RPMI7951 (cell line): ENCODE measurements at regions not wholly inside any gene's neighbourhood (a gene's known extent, or its start where the extent isn't known, plus 50 kb on each side); places are given as distances from the start of the nearest gene placed in this dataset.
"Not testable (repeated sequence)": the region's sequence is repeated elsewhere in the genome, so short reads cannot be mapped to it uniquely, and the experiment has no call there.

Experiments
- DNase-seq: peaks from one replicate; pipeline ENCODE4 v3.0.0-alpha.2; 2012; ENCODE audit warnings: low read depth

DNA sequence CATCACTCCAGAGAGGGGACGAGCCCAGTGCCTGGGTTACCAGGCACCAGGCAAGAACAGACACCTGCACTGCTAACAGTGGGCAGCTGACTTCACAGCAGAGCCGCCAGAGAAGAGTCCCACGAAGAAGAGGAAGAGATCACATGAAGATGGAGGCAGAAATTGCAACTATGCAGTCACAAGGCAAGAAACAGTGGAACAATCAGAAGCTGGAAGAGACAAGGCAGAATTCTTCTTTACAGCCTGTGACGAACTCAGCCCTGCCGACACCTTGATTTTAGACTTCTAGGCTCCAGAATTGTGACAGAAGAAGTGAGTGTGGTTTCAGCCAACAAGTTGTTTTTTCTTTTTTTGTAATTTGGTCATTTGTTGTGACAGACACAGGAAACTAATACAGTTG lies 59.2 kb downstream of the IL12A start:
- no peak for DNase-seq

DNA sequence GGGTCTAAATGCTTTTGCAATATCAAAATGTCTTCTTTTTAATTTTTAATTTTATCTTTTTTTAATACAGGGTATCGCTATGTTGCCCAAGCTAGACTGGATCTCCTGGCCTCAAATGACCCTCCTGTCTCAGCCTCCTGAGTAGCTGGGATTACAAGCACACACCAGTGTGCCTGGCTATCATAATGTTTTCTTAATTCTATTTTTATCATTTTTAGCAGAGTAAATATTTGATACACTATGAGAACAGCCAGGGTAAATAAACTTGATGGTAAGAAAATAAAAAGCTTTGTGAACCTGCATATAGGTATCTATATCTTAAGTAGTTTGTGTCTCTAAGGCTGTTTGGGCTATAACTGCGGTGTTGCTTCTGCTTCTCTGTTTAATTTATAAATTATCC lies 60.4 kb downstream of the IL12A start:
- DNase-seq, result no peak

DNA sequence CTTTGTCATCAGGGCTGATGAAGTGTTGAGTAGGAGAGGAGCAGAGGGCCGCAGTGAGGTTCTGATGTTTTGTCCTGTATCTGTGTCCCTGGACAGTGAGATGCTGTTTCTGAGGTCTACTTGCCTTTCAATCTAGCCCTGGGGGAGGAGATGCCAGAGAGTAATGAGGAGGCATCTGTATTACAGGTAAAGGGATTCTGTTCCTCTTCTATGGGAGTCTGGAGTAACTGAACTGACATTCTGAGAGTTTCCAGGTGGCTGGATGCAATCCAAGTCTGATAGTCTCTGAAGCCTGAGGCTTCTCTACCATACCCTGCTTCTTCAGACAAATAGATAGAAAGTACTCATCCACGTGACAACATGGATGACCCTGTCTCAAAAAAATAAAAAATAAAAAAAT lies 60.9 kb downstream of the IL12A start:
- DNase-seq, result no peak

DNA sequence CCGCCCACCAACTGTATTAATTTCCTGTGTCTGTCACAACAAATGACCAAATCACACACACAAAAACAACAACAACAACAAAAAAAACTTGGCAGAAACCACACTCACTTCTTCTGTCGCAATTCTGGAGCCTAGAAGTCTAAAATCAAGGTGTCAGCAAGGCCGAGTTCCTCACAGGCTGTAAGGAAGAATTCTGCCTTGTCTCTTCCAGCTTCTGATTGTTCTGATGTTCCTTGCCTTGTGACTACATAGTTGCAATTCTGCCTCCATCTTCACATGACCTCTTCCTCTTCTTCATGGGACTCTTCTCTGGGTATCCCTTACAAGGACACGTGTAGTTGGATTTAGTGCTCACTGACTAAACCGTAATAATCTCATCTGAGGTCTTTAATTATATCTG lies 61.4 kb downstream of the IL12A start:
- DNase-seq, result no peak

DNA sequence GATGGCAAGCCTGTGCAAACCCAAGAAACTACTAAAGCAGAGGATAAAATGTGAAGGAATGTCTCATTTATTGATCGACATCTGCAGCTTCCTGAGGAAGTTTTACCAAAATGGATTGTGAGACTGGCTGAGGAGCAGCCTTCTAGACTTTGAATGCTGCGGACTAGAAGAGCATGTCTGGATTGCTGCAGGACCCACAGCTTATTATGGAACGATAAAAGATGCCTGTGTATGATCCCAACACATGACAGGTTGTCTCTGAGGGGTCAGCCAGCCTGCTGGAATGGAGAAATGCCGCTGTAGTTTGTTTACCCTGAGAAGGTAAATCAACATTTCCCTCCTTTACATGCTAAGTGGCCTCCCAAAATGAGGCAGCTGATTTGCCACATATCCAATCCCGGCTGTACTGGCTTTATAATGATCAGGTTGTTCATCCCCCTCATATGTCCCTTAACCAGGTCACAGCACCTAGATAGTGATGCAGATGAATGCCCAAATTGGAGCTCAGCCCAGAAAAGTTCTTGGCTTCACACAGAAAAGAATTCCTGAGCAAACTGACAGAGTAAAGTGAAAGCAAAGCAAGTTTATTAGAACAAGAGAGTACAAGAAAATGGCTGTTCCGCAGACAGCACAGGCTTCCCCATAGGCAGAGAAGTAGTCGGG lies 63.9 kb downstream of the IL12A start:
- peak; percentile 38 for DNase-seq

DNA sequence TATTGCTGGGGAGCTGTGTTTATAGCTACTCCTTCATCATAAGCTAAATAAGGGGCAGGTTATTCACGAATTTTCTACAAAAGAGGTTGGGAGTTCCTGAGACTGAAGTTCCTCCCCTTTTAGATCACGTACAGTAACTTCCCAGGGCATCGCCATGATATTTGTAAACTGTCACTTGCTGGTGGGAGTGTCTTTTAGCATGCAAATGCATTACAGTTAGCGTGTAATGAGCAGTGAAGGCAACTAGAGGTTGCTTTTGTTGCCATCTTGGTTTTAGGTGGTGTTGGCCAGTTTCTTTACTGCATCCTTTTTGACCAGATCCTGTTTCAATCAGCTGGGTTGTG lies 64.4 kb downstream of the IL12A start:
- peak; percentile 19 for DNase-seq

DNA sequence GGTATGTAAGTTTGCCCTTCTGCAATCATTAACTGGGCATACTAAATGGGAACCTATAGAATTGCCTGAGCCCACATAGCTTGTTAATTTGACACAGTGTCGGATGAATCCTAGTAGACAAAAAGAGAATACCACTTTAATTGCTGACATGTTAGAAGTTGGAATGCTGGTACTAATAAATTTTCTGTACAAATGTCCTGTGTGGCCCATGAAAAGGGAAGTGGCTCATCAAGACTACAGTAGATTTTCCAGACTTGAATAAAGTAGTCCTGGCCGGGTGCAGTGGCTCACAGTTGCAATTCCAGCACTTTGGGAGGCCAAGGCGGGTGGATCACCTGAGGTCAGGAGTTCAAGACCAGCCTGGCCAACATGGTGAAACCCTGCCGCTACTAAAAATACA lies 66.2 kb downstream of the IL12A start:
- DNase-seq, result not testable (repeated sequence)

DNA sequence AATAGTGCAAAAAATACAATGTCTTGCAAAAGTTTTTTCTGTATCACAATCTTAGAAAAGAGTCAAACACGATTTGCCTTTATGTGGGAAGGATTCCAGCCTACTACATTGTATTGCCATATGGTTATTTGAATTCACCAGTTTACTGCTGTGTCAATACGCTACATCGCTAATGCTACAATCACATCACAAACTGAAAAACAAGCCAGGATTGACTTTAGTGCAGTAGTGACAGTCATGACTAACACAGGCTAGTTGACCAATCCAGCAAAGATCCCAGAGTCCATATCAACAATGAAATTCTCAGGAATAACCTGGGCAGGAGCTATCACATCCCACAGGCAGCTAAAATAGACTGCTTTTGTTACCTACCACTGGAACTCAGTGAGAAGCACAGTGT lies 67.0 kb downstream of the IL12A start:
- no peak for DNase-seq

DNA sequence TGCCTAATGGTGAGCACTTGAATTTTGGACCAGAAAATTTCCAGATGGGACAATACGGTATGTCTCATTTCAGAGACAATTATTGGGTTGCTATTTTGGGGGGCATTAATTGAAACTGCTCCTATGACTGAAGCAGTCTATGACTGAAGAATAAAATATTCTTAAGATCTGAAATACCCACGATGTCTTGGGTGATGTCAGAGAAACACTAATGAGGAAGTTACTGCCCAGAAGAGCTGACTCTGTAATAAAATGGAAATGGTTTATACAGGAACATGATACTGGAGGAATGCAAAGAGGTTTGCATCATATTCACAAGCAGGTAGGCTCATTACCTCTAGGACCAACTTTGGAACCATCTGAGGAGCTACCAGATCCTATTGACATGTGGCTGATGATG lies 68.7 kb downstream of the IL12A start:
- DNase-seq, result no peak

DNA sequence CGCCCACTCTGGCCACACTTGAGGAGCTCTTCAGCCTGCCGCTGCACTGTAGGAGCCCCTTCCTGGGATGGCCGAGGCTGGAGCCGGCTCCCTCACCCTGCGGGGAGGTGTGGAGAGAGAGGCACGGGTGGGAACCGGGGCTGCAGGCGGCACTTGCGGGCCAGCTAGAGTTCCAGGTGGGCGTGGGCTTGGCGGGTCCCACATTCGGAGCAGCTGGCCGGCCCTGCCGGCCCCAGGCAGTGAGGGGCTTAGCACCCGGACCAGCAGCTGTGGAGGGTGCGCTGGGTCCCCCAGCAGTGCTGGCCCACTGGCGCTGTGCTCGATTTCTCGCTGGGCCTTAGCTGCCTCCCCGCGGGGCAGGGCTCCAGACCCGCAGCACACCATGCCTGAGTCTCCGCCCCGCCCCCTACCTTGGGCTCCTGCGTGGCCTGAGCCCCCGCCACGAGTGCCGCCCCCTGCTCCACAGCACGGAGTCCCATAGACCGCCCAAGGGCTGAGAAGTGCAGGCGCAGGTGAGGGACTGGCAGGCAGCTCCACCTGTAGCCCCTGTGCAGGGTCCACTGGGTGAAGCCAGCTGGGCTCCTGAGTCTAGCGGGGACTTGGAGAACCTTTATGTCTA lies 71.9 kb downstream of the IL12A start:
- no peak for DNase-seq

DNA sequence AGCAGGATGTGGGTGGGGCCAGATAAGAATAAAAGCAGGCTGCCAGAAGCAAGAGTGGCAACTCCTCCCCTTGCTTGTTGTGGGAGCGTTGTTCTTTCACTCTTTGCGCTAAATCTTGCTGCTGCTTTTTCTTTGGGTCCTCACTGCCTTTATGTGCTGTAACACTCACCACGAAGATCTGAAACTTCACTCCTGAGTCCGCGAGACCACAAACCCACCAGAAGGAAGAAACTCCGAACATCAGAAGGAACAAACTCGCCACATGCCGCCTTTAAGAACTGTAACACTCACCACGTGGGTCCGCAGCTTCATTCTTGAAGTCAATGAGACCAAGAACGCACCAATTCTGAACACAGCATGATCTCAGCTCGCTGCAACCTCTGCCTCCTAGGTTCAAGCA lies 72.9 kb downstream of the IL12A start:
- DNase-seq, result no peak

DNA sequence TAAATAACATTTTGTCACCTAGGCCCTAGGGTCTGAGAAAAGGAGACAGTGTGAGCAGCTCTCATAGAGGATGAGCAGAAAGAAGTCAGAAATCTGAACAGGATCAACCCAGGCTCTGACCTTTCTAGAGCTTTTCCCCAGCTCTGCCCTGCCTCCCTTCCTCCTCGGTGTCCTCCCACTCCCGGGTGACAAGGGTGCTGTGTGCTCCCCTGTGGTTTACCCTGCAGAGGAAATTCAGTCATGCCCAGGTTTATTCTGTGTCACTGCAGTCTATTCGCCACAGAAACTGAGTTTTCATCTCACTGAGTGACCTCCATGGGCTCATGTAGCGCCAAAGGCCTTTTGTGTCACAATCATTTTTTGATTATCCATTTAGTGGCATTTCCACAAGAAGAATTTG lies 76.6 kb downstream of the IL12A start:
- no peak for DNase-seq

DNA sequence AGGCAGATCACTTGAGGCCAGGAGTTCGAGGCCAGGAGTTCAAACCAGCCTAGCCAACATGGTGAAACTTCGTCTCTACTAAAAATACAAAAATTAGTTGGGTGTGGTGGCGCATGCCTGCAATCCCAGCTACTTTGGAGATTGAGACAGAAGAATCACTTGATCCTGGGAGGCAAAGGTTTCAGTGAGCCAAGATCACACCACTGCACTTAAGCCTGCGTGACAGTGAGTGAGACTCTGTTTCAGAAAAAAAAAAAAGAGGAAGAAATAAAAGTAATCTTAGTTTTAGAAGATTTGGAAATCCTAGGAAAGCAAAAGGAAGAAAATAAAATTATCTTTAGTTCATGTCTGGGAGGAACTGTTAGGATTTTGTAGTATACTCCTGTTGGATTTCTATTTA lies 77.2 kb downstream of the IL12A start:
- no peak for DNase-seq

DNA sequence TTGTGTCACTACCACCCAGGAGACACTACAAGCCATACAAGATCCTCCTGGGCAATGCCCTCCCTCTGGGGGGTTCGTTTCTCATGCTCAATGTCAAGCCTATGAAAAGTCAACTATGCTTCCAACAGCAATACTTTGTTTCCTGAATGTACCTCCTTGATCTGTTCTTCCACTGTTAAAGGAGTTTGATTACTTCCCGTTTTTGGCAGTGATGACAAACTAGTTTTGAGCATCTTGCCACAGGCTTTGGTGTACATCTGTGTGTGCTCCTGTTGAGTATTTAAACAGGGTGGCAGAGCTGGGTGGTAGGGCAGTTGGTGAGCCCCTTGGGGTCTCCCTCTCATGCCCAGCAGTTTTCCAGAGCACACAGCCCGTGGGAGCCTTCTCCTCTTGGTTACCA lies 81.4 kb downstream of the IL12A start:
- DNase-seq, result no peak

DNA sequence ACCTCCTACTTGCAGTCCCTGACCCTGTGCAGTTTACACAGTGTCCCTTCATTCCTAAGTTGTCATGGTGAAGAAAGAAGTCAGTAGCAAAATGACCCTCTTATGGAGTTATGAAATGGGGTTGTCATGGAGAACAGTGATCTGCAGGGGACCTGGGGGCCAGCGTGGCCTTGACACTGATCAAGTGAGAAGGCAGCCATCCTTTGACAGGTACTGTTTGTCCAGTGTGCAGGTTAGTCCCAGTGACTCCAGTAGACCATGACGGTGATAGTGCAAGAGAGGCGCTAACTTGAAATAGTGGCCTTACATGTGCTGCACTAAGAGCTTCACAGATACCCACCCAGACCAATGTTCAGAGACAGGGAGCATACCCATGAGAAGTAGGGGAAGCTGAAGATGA lies 87.9 kb downstream of the IL12A start:
- DNase-seq, result no peak

DNA sequence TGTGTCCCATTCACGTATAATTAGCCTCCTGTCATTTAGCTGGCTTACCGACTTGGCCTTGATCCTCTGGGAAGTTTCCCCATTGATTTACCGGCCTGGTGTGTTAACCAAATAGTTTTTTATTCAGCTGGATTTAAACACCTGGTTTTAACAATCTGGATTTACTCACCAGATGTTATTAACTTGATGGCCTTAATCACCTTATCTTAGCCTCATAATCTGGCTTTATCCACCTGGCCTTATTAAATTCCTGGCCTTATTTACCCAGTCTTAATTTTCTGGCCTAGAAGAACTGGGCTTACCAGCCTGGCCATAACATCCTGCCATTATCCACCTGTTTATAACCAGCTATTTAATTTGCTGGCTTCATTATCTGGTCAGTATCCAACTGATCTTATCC lies 89.9 kb downstream of the IL12A start:
- DNase-seq, result no peak

DNA sequence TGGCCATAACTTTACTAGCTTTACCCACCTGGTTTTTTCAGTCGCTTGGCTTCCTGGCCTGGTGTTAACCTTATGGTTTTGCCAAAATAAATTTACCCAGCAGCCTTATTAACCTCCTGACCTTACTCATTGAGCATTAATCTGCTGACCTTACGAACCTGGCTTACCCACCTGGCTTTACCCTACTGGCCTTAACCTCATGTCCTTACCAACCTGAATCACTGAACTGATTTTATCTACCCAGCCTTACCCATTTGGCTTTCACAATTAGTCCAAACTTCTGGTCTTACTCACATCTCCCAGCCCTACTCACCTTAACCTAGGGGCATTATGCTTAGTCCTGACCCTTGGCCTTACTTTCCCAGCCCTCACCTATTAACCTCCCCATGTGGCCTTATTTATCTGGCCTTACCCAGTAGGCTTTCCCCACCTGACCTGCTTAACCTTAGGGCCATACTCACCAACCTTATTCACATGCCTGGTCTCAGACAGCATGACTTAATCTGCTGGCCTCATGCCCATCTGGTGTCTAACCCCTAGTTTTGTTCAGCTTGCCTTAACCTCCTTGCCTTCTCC lies 93.4 kb downstream of the IL12A start:
- no peak for DNase-seq

DNA sequence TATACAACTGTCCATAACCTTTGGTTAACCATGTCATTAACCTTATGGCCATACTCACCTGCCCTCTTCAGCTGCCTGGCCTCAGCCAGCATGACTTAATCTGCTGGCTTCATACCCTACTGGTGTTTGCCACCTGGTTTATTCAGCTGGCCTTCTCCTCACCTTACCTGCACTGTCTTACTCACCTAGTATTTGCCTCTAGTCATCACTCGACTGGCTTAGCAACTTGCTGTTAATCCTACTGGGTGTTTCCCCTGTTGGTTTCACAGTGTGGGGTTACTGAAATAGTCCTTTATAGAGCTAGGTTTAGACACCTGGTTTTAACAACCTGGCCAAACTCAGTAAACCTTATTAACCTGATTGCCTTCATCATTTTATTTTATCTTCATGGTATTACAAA lies 96.4 kb downstream of the IL12A start:
- no peak for DNase-seq

DNA sequence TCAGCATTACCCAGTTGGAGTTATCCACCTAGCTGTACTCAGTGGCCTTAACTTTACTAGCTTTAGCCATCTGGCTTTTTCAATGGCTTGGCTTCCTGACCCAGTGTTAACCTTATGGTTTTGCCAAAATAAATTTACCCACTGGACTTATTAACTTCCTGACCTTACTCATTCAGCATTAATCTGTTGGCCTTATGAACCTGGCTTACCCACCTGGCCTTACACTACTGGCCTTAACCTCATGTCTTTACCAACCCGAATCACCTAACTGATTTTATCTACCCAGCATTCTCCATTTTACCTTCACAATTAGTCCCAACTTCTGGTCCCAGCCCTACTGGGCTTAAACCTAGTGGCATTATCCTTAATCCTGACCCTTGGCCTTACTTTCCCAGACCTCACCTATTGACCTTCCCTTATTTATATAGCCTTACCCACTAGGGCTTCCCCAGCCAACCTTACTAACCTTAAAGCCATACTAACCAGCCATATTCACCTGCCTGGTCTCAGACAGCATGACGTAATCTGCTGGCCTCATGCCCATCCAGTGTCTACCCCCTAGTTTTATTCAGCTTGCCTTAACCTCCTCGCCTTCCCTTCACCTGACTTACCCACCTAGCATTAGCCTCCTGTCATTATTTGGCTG lies 100.0 kb downstream of the IL12A start:
- DNase-seq, result no peak

DNA sequence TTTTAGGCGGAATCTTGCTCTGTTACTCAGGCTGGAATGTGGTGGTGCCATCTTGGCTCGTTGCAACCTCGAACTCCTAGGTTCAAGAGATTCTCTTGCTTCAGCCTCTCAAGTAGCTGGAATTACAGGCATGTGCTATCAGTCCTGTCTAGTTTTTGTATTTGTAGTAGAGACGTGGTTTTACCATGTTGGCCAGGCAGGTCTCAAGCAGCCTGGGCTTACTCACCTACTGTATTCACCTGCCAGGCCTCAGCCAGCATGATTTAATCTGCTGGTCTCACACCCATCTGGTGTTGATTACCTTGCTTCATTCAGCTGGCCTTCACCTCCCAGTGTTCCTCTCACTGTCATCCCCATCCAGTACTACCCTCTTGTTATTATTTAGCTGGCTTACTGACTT lies 102.0 kb downstream of the IL12A start:
- DNase-seq, result no peak

DNA sequence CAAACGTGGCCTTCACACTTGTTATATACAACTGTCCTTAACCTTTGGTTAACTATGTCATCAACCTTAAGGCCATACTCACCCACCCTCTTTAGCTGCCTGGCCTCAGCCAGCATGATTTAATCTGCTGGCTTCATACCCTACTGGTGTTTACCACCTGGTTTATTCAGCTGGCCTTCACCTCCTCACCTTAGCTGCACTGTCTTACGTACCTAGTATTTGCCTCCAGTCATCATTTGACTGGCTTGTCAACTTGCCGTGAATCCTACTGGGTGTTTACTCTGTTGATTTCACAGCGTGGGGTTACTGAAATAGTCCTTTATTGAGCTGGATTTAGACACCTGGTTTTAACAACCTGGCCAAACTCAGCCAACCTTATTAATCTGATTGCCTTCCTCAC lies 102.8 kb downstream of the IL12A start:
- no peak for DNase-seq

DNA sequence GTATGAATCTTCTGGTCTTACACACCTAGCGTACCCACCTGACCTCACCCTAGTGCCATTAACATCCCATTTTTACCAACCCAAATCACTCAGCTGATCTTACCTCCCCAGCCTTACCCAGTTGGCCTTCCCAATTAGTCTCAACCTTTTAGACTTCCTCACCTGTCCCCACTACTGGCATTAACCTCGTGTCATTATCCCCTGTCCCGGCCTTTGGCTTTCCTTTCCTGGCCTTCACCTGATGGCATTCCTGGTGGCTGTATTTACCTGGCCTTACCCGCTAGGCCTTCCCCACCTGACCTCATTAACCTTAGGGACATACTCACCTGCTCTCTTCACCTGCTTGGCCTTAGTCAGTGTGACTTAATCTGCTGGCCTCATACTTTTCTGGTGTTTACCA lies 104.1 kb downstream of the IL12A start:
- DNase-seq, result no peak

DNA sequence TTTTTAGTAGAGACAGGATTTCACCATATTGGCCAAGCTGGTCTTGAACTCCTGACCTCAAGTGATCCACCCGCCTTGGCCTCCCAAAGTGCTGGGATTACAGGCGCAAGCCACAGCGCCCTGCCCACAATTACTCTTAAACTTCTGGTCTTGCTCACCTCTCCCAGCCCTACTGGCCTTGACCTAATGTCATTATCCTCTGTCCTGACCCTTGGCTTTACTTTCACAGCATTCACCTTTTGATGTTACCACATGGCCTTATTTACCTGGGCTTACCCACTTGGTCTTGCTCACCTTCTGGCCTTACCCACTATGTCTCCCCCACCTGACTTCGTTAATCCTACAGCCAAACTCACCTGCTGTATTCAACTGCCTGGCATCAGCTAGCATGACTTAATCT lies 105.9 kb downstream of the IL12A start:
- no peak for DNase-seq
